Colonic mucosa (tissue), 4 donors: ENCODE measurements at regions not wholly inside any gene's neighbourhood (a gene's known extent, or its start where the extent isn't known, plus 50 kb on each side); places are given as distances from the start of the nearest gene placed in this dataset.

Source experiments
- DNase-seq: peaks from one replicate; pipeline ENCODE4 v3.0.0-alpha.2; 2020
- H3K27ac ChIP-seq: fragments of 200-600 bp; one replicate; pipeline ENCODE4 v1.8.0; 2021
- H3K27me3 ChIP-seq: fragments of 200-600 bp; one replicate; pipeline ENCODE4 v1.8.0; 2021
- H3K36me3 ChIP-seq: fragments of 200-600 bp; one replicate; pipeline ENCODE4 v1.8.0; 2021
- H3K4me1 ChIP-seq: fragments of 200-600 bp; one replicate; pipeline ENCODE4 v1.8.0; 2021; ENCODE audit warnings: mild to moderate bottlenecking
- H3K4me3 ChIP-seq: fragments of 200-600 bp; one replicate; pipeline ENCODE4 v1.8.0; 2021
- H3K9ac ChIP-seq, 2 donors: one replicate each; pipeline ENCODE4 v1.7.0; 2013; ENCODE audit warnings: control low read depth in 2 of 2, low read depth in 2 of 2, low read length in 2 of 2
- H3K9me3 ChIP-seq: fragments of 200-600 bp; one replicate; pipeline ENCODE4 v1.8.0; 2021
- CTCF ChIP-seq: fragments of 200-600 bp; IDR thresholded peaks from one replicate; pipeline ENCODE4 v1.8.0; 2022; ENCODE audit warnings: antibody characterized with exemption, mild to moderate bottlenecking
- intact Hi-C: fragments of 100-400 bp; cut with DNase I; formaldehyde crosslinking; loops from one replicate; pipeline ENCODE4 v1.14.1; 2022
- donor health status: healthy.
- donor health status: DM: no; HTN: no; CAD: no.
- donor health status: DM: no; HTN: no; CAD: no.

GRCh38 chr2:129205766-129206165 lies 773.7 kb upstream of the RAB6C start:
- Histone ChIP-seq H3K9me3 (no peaks in the 10 kb centered on the region), H3K36me3 (no peaks in the 10 kb centered on the region), H3K4me3 (no peak overlapping the region), H3K9ac (no peak overlapping the region), H3K27ac (no peak overlapping the region), H3K4me1 (no peaks in the 10 kb centered on the region), H3K27me3 (no peaks in the 10 kb centered on the region)
- TF ChIP-seq CTCF = no peak
- intact Hi-C loops = no loop called here
- no peak for DNase-seq

GRCh38 chr2:129212299-129212958 lies 767.0 kb upstream of the RAB6C start:
- TF ChIP-seq CTCF = no peak
- Histone ChIP-seq H3K4me3 (no peak overlapping the region), H3K9me3 (no peaks in the 10 kb centered on the region), H3K27ac (no peak overlapping the region), H3K9ac (no peak overlapping the region), H3K36me3 (no peaks in the 10 kb centered on the region), H3K27me3 (no peaks in the 10 kb centered on the region), H3K4me1 (no peaks in the 10 kb centered on the region)
- intact Hi-C loops = no loop called here
- no peak for DNase-seq

GRCh38 chr2:129224022-129224421 lies 755.4 kb upstream of the RAB6C start:
- intact Hi-C loops = no loop called here
- TF ChIP-seq CTCF = no peak
- Histone ChIP-seq H3K4me1 (no peaks in the 10 kb centered on the region), H3K27me3 (no peaks in the 10 kb centered on the region), H3K27ac (no peak overlapping the region), H3K4me3 (no peak overlapping the region), H3K9me3 (no peaks in the 10 kb centered on the region), H3K36me3 (no peaks in the 10 kb centered on the region), H3K9ac (no peak overlapping the region)
- DNase-seq = no peak

GRCh38 chr2:129224486-129224885 lies 755.0 kb upstream of the RAB6C start:
- Histone ChIP-seq H3K27me3 (no peaks in the 10 kb centered on the region), H3K9me3 (no peaks in the 10 kb centered on the region), H3K4me1 (no peaks in the 10 kb centered on the region), H3K4me3 (no peak overlapping the region), H3K27ac (no peak overlapping the region), H3K36me3 (no peaks in the 10 kb centered on the region), H3K9ac (no peak overlapping the region)
- no peak for DNase-seq
- TF ChIP-seq CTCF = no peak
- intact Hi-C loops = no loop called here

GRCh38 chr2:129229196-129229595 lies 750.3 kb upstream of the RAB6C start:
- no peak for TF ChIP-seq CTCF
- H3K27ac ChIP-seq = no peak overlapping the region
- no peaks in the 10 kb centered on the region for H3K4me1 ChIP-seq
- H3K9me3 ChIP-seq = no peaks in the 10 kb centered on the region
- H3K27me3 ChIP-seq = no peaks in the 10 kb centered on the region
- H3K9ac ChIP-seq = no peak overlapping the region
- intact Hi-C loops = no loop called here
- H3K4me3 ChIP-seq = no peak overlapping the region
- DNase-seq = no peak
- H3K36me3 ChIP-seq = no peaks in the 10 kb centered on the region
